ENCODE measurements at regions not wholly inside any gene's neighbourhood (a gene's known extent, or its start where the extent isn't known, plus 50 kb on each side); places are given as distances from the start of the nearest gene placed in this dataset.

- Histone ChIP-seq H3K27ac (ENCODE audit: low read depth, low read length) (no peak overlapping the region), H3K4me3 (ENCODE audit: low read depth, low read length) (no peak overlapping the region), H3K27me3 (ENCODE audit: control insufficient read depth, insufficient read depth, low read length) (no peaks in the 10 kb centered on the region), H3K9me3 (ENCODE audit: control insufficient read depth, insufficient read depth, low read length) (no peaks in the 10 kb centered on the region)
- TF ChIP-seq CTCF (IDR thresholded peaks at IDR 0.05; ENCODE audit: low read depth, low read length) = no peak
- POLR2A ChIA-PET = no interaction called here
- CTCF ChIA-PET = no interaction called here
- no peak for DNase-seq (ENCODE audit: low read depth, low spot score)
These were observed 81.4 kb upstream of the PRDX6 start for GRCh38 chr1:173395762-173396161.

- Histone ChIP-seq H3K4me3 (ENCODE audit: low read depth, low read length) (no peak overlapping the region), H3K9me3 (ENCODE audit: control insufficient read depth, insufficient read depth, low read length) (no peaks in the 10 kb centered on the region), H3K27me3 (ENCODE audit: control insufficient read depth, insufficient read depth, low read length) (no peaks in the 10 kb centered on the region), H3K27ac (ENCODE audit: low read depth, low read length) (no peak overlapping the region)
- ChIA-PET POLR2A (no interaction called here), CTCF (no interaction called here)
- TF ChIP-seq CTCF (IDR thresholded peaks at IDR 0.05; ENCODE audit: low read depth, low read length) = no peak
- DNase-seq (ENCODE audit: low read depth, low spot score) = no peak
These were observed 76.6 kb upstream of the PRDX6 start for GRCh38 chr1:173400387-173400995.

- ChIA-PET CTCF (no interaction called here), POLR2A (no interaction called here)
- TF ChIP-seq CTCF (IDR thresholded peaks at IDR 0.05; ENCODE audit: low read depth, low read length) = no peak
- no peak for DNase-seq (ENCODE audit: low read depth, low spot score)
- no peak overlapping the region for H3K4me3 ChIP-seq (ENCODE audit: low read depth, low read length)
- H3K9me3 ChIP-seq (ENCODE audit: control insufficient read depth, insufficient read depth, low read length) = no peaks in the 10 kb centered on the region
- H3K27ac ChIP-seq (ENCODE audit: low read depth, low read length) = no peak overlapping the region
- no peaks in the 10 kb centered on the region for H3K27me3 ChIP-seq (ENCODE audit: control insufficient read depth, insufficient read depth, low read length)
These were observed 73.1 kb upstream of the PRDX6 start for GRCh38 chr1:173403996-173404395.

GRCh38 chr1:173405281-173405680 is 71.9 kb upstream of the PRDX6 start:
- ChIA-PET CTCF (interaction anchor here (2.5 kb wide), 1 partner anchor 660 kb away, joined by 10 read pairs; no protein-coding TSS in a partner anchor), POLR2A (no interaction called here)
- H3K4me3 ChIP-seq (ENCODE audit: low read depth, low read length) = no peak overlapping the region
- no peaks in the 10 kb centered on the region for H3K27me3 ChIP-seq (ENCODE audit: control insufficient read depth, insufficient read depth, low read length)
- no peak for DNase-seq (ENCODE audit: low read depth, low spot score)
- no peak for TF ChIP-seq CTCF (IDR thresholded peaks at IDR 0.05; ENCODE audit: low read depth, low read length)
- H3K27ac ChIP-seq (ENCODE audit: low read depth, low read length) = no peak overlapping the region
- H3K9me3 ChIP-seq (ENCODE audit: control insufficient read depth, insufficient read depth, low read length) = no peaks in the 10 kb centered on the region

- ChIA-PET CTCF (interaction anchor here (1.1 to 2.5 kb wide), 3 partner anchors 24 to 661 kb away, joined by 3 to 10 read pairs (median 4); no protein-coding TSS in a partner anchor), POLR2A (no interaction called here)
- TF ChIP-seq CTCF (IDR thresholded peaks at IDR 0.05; ENCODE audit: low read depth, low read length) = no peak
- no peak overlapping the region for H3K27ac ChIP-seq (ENCODE audit: low read depth, low read length)
- DNase-seq (ENCODE audit: low read depth, low spot score) = no peak
- H3K27me3 ChIP-seq (ENCODE audit: control insufficient read depth, insufficient read depth, low read length) = no peaks in the 10 kb centered on the region
- no peak overlapping the region for H3K4me3 ChIP-seq (ENCODE audit: low read depth, low read length)
- H3K9me3 ChIP-seq (ENCODE audit: control insufficient read depth, insufficient read depth, low read length) = no peaks in the 10 kb centered on the region
These were observed 71.3 kb upstream of the PRDX6 start for GRCh38 chr1:173405834-173406233.
